ENCODE measurements at regions not wholly inside any gene's neighbourhood (a gene's known extent, or its start where the extent isn't known, plus 50 kb on each side); places are given as distances from the start of the nearest gene placed in this dataset.
"Not testable (repeated sequence)": the region's sequence is repeated elsewhere in the genome, so short reads cannot be mapped to it uniquely, and the experiment has no call there.

DNA sequence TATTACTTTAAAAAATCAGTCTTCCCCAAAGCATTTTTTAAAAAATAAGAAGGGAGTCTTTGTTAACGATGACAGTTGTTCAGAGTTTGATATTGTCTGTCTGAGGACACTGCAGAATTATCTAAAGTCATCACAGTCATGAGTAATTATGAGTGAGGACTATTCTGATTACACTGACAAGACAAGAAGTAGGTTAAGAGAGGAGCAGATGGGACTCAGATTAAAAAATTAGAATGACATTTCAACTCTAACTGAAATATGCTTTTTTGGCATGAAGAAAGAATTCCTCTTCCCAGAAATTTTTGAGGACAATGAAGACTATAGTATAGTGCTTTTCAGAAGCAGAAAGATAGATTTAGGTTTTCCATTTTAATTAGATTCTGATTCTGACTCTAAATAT lies 456.5 kb downstream of the EPHA7 start:
- Histone ChIP-seq H3K9me2 (ENCODE audit: insufficient read depth, low read length) (no peaks in the 10 kb centered on the region), H3K9me3 (ENCODE audit: low read length) (no peaks in the 10 kb centered on the region), H3K4me3 (ENCODE audit: low read length) (no peak overlapping the region), H3K9ac (ENCODE audit: low read length) (no peak overlapping the region), H4K20me1 (ENCODE audit: insufficient read depth) (no peaks in the 10 kb centered on the region), H3K27ac (ENCODE audit: low read length) (no peak overlapping the region), H3K27me3 (ENCODE audit: insufficient read depth, low read depth, low read length) (no peaks in the 10 kb centered on the region), H3K36me3 (ENCODE audit: insufficient read depth, low read length) (no peaks in the 10 kb centered on the region), H3K79me2 (replicated peaks; ENCODE audit: insufficient read depth, low read length) (no peaks in the 10 kb centered on the region), H2AFZ (ENCODE audit: low read depth, low read length) (no peak overlapping the region), H3K4me2 (ENCODE audit: low read length) (no peak overlapping the region), H3F3A (ENCODE audit: insufficient read depth, low read length, poor library complexity, severe bottlenecking) (no peaks in the 10 kb centered on the region)
- TF ChIP-seq EP300 (conservative IDR thresholded peaks at IDR 0.05; ENCODE audit: poor library complexity, severe bottlenecking), result no peak
- TF ChIP-seq RAD21 (conservative IDR thresholded peaks at IDR 0.05), result no peak
- no peak for TF ChIP-seq POLR2AphosphoS5 (IDR thresholded peaks at IDR 0.05)
- no peak for TF ChIP-seq SMC3 (conservative IDR thresholded peaks at IDR 0.05; ENCODE audit: poor library complexity)
- no peak for TF ChIP-seq TAF1 (IDR thresholded peaks at IDR 0.05; ENCODE audit: low read depth)
- no peak for TF ChIP-seq REST (IDR thresholded peaks at IDR 0.05; ENCODE audit: borderline replicate concordance)
- TF ChIP-seq CTCF (IDR thresholded peaks at IDR 0.05; ENCODE audit: poor library complexity, severe bottlenecking), result no peak
- TF ChIP-seq EZH2 (IDR thresholded peaks at IDR 0.05; ENCODE audit: borderline replicate concordance, insufficient read depth, low read length, poor library complexity, severe bottlenecking), result no peak
- no peak for TF ChIP-seq MXI1 (conservative IDR thresholded peaks at IDR 0.05; ENCODE audit: poor library complexity, severe bottlenecking)

DNA sequence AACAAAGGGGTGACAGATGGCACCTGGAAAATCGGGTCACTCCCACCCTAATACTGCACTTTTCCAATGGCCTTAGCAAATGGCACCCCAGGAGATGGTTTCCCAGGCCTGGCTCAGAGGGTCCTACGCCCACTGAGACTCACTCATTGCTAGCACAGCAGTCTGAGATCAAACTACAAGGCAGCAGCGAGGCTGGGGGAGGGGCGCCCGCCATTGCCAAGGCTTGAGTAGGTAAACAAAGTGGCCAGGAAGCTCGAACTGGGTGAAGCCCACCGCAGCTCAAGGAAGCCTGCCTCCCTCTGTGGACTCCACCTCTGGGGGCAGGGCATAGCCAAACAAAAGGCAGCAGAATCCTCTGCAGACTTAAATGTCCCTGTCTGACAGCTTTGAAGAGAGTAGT lies 467.2 kb downstream of the EPHA7 start:
- not testable (repeated sequence) for H3K79me2 ChIP-seq (replicated peaks; ENCODE audit: insufficient read depth, low read length)

GRCh38 chr6:92945799-92946198 lies 473.6 kb downstream of the EPHA7 start:
- no peaks in the 10 kb centered on the region for H3K9me3 ChIP-seq (ENCODE audit: low read length)
- H4K20me1 ChIP-seq (ENCODE audit: insufficient read depth), result no peaks in the 10 kb centered on the region
- H3F3A ChIP-seq (ENCODE audit: insufficient read depth, low read length, poor library complexity, severe bottlenecking), result no peaks in the 10 kb centered on the region
- no peak overlapping the region for H3K4me3 ChIP-seq (ENCODE audit: low read length)
- no peaks in the 10 kb centered on the region for H3K79me2 ChIP-seq (replicated peaks; ENCODE audit: insufficient read depth, low read length)
- H3K9me2 ChIP-seq (ENCODE audit: insufficient read depth, low read length), result no peaks in the 10 kb centered on the region
- no peaks in the 10 kb centered on the region for H3K27me3 ChIP-seq (ENCODE audit: insufficient read depth, low read depth, low read length)
- no peak overlapping the region for H3K27ac ChIP-seq (ENCODE audit: low read length)
- TF ChIP-seq RAD21 (conservative IDR thresholded peaks at IDR 0.05), result no peak
- H3K36me3 ChIP-seq (ENCODE audit: insufficient read depth, low read length), result no peaks in the 10 kb centered on the region
- H3K9ac ChIP-seq (ENCODE audit: low read length), result no peak overlapping the region
- no peak overlapping the region for H3K4me2 ChIP-seq (ENCODE audit: low read length)
- H2AFZ ChIP-seq (ENCODE audit: low read depth, low read length), result no peak overlapping the region

More for the DNA sequence above, 467.2 kb downstream of the EPHA7 start:
- H3K9me2 ChIP-seq (ENCODE audit: insufficient read depth, low read length); H3K4me3 ChIP-seq (ENCODE audit: low read length); H2AFZ ChIP-seq (ENCODE audit: low read depth, low read length); H4K20me1 ChIP-seq (ENCODE audit: insufficient read depth); H3K9ac ChIP-seq (ENCODE audit: low read length); H3K4me2 ChIP-seq (ENCODE audit: low read length); H3K27me3 ChIP-seq (ENCODE audit: insufficient read depth, low read depth, low read length); H3K36me3 ChIP-seq (ENCODE audit: insufficient read depth, low read length); H3K9me3 ChIP-seq (ENCODE audit: low read length); H3F3A ChIP-seq (ENCODE audit: insufficient read depth, low read length, poor library complexity, severe bottlenecking); H3K27ac ChIP-seq (ENCODE audit: low read length): not testable (repeated sequence)
